ENCODE measurements at regions not wholly inside any gene's neighbourhood (a gene's known extent, or its start where the extent isn't known, plus 50 kb on each side); places are given as distances from the start of the nearest gene placed in this dataset.

DNA sequence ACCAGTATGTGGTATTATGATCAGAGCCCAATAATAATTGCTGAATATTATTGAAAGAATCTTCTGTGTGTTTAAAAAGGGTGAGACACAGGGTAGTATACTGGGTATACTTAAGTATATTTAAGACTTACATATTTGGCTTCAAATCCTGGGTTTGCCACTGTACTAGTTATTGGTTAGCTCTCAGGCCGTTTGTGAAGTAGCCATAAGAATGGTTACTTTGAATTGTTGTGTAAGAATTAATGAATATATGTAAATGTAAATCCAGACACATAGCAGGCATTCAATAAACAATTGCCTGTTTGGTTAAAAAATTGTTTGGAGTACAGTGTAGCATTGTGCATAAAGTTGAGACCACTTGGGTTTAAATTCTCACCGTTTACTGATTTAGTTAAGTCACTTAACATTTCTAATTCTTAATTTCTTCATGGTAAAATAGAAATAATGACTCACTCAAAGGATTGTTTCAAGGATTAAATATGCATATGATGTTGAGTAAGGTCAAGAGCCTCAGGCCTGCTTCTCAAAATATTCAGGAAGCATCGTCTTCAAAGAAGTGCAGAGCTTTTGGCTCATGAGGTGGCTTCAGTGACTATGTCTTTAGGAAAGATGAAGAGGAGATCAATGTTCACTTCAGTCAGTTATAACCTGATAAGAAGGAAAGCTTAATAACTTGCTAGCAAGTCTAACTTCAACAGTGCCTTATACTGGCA lies 207.9 kb upstream of the NT5C1B start:
- H3K27me3 ChIP-seq (ENCODE audit: control insufficient read depth in 2 of 2, insufficient read depth in 1 of 2, low read length in 1 of 2): no peaks in the 10 kb centered on the region
- no peaks in the 10 kb centered on the region for H3K9me3 ChIP-seq (ENCODE audit: control insufficient read depth in 2 of 2, insufficient read depth in 1 of 2, low read length in 1 of 2)
- no peaks in the 10 kb centered on the region for H3K4me1 ChIP-seq (ENCODE audit: control insufficient read depth in 2 of 2, insufficient read depth in 2 of 2, low read length in 2 of 2)
- H3K27ac ChIP-seq (ENCODE audit: low read depth in 1 of 2, low read length in 1 of 2): no peak overlapping the region
- WGBS: 92% methylated on average over 3 of the region's 3 CpGs
- DNase-seq (ENCODE audit: low read depth in 6 of 9, low spot score in 9 of 9): no peak
- H3K36me3 ChIP-seq (ENCODE audit: control insufficient read depth in 2 of 2, insufficient read depth in 2 of 2, low read length in 1 of 2): no peaks in the 10 kb centered on the region
- no peak overlapping the region for H3K4me3 ChIP-seq (ENCODE audit: low read length in 2 of 2)

DNA sequence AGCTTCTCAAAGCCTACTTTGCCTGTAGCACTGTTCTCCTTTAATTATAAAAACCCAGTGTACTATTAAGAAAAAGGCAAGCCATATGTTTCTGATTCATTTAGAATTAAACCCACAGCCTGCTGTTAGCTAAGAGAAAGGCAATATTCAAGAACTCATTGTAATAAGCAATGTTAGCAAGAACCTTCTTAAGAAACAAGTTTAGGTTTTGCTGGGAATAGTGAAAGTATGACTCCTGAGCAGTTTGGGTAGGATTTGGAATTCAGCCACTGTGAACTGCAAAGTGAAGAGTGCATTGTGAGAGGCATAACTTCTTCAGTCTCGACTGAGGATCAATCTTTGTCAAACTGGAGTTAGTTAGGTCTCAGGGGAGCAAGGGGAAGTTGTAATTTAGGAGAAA lies 206.5 kb upstream of the NT5C1B start:
- DNase-seq (ENCODE audit: low read depth in 6 of 9, low spot score in 9 of 9): no peak

DNA sequence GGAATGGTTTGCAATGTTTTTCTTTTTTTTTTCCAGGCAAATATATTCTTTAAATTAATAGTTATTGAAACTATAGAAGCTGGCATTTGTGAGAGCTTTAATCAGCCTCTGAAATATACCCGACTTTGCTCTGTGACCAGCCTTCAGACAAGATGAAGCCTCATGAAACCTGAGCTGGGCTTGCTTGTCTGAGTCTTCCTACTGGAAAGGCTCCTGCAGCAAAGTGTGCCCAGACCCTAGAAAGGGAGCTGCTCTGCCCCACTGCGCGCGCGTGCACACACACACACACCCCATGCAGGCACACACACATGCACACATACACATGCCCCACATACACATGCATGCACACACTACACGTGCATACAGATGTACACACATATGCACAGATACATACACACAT lies 203.3 kb upstream of the NT5C1B start:
- H3K4me1 ChIP-seq (ENCODE audit: control insufficient read depth in 2 of 2, insufficient read depth in 2 of 2, low read length in 2 of 2): no peaks in the 10 kb centered on the region
- no peak overlapping the region for H3K4me3 ChIP-seq (ENCODE audit: low read length in 2 of 2)
- no peaks in the 10 kb centered on the region for H3K9me3 ChIP-seq (ENCODE audit: control insufficient read depth in 2 of 2, insufficient read depth in 1 of 2, low read length in 1 of 2)
- WGBS: 92% methylated on average over 6 of the region's 6 CpGs
- no peaks in the 10 kb centered on the region for H3K36me3 ChIP-seq (ENCODE audit: control insufficient read depth in 2 of 2, insufficient read depth in 2 of 2, low read length in 1 of 2)
- no peak overlapping the region for H3K27ac ChIP-seq (ENCODE audit: low read depth in 1 of 2, low read length in 1 of 2)
- no peak for DNase-seq (ENCODE audit: low read depth in 6 of 9, low spot score in 9 of 9)
- no peaks in the 10 kb centered on the region for H3K27me3 ChIP-seq (ENCODE audit: control insufficient read depth in 2 of 2, insufficient read depth in 1 of 2, low read length in 1 of 2)

More for the DNA sequence above, 206.5 kb upstream of the NT5C1B start:
- Histone ChIP-seq H3K4me1 (ENCODE audit: control insufficient read depth in 2 of 2, insufficient read depth in 2 of 2, low read length in 2 of 2) (no peaks in the 10 kb centered on the region), H3K36me3 (ENCODE audit: control insufficient read depth in 2 of 2, insufficient read depth in 2 of 2, low read length in 1 of 2) (no peaks in the 10 kb centered on the region), H3K27me3 (ENCODE audit: control insufficient read depth in 2 of 2, insufficient read depth in 1 of 2, low read length in 1 of 2) (no peaks in the 10 kb centered on the region), H3K27ac (ENCODE audit: low read depth in 1 of 2, low read length in 1 of 2) (no peak overlapping the region), H3K4me3 (ENCODE audit: low read length in 2 of 2) (no peak overlapping the region), H3K9me3 (ENCODE audit: control insufficient read depth in 2 of 2, insufficient read depth in 1 of 2, low read length in 1 of 2) (no peaks in the 10 kb centered on the region)
- WGBS: 27% methylated on average over 1 of the region's 1 CpG

DNA sequence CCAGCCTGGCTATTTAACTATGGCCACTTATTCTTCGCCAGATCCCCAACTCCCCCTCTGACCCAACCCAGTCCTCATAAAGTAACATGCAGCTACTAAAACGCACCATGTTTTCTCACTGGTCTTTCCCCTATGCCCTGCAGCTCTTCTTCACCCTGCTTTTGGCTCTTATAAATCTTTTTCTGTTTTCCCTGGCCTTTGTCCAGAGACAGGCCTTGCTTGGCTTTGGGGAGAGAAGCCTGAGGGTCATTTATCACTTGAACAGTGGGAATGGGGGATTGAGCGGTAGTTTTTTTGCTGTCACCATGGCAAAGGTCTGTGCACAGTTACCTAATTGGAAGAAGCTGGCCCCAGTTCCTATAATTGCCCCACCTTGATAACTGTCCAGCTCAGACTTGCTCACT lies 202.9 kb upstream of the NT5C1B start:
- Histone ChIP-seq H3K9me3 (ENCODE audit: control insufficient read depth in 2 of 2, insufficient read depth in 1 of 2, low read length in 1 of 2) (no peaks in the 10 kb centered on the region), H3K4me3 (ENCODE audit: low read length in 2 of 2) (no peak overlapping the region), H3K36me3 (ENCODE audit: control insufficient read depth in 2 of 2, insufficient read depth in 2 of 2, low read length in 1 of 2) (no peaks in the 10 kb centered on the region), H3K4me1 (ENCODE audit: control insufficient read depth in 2 of 2, insufficient read depth in 2 of 2, low read length in 2 of 2) (no peaks in the 10 kb centered on the region), H3K27ac (ENCODE audit: low read depth in 1 of 2, low read length in 1 of 2) (no peak overlapping the region), H3K27me3 (ENCODE audit: control insufficient read depth in 2 of 2, insufficient read depth in 1 of 2, low read length in 1 of 2) (no peaks in the 10 kb centered on the region)
- DNase-seq (ENCODE audit: low read depth in 6 of 9, low spot score in 9 of 9): peak in 1 of 9 donors; percentile 1
- 84% methylated on average over 3 of the region's 3 CpGs for WGBS

DNA sequence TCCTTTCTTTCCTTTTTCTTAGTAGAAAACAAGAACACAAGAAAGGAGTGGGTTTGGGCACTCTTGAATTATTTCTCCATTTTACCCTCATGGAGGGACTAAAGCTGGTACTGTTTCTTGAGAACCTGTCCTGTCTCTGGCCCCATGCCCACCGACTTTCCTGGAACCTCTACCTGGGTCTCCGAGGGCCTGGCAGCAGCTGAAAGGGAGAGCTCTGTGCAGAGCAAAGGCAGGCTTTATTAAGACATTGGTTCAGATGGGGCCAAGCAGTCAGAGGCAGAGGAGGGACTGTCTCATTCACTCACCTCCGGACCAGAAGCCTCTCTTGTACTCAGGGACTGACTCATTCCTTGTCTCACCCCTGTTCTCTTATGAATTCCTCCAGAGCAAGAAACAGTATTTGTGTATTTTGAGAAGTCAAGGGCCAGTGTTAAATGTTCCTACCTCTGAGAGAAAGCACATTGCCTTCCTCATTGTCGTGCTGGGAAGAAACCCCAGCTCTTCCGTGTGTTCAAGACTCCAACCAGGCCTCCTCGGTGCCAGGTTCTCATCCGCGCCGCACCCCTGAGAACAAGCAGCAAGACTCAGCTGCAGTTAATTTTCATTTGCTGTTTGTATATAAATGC lies 201.9 kb upstream of the NT5C1B start:
- H3K27ac ChIP-seq (ENCODE audit: low read depth in 1 of 2, low read length in 1 of 2): no peak overlapping the region
- no peak for DNase-seq (ENCODE audit: low read depth in 6 of 9, low spot score in 9 of 9)

DNA sequence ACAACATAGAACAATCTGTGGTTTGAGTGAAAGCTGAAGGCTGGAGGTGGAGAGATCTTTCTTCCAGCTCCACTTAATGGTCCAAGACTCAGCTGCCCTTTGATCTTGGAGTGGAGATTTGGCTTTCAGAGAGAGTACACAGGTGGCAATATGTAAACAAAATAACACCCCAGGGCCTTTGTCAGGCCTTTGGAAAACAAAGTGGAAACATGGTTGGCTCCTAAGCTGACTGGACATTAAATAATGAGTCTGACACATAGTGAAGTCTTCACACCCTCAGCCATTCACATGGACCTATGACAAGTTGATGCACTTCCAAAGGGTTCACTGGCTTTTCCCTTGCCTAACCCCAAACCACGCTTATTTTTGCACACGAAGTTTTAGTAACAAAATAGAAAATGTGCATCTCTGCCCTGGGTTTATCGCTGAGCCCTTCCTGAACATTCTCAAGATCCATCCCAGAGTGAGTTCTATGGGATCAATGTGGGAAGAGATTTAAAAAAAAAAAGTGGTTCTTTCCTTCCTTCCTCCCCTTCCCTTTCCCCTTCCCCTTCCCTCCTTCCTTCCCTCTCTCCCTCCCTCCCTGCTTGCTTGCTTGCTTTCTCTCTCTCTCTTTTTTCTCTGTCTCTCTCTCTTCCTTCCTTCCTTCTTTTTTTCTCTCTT lies 201.3 kb upstream of the NT5C1B start:
- no peak overlapping the region for H3K4me3 ChIP-seq (ENCODE audit: low read length in 2 of 2)
- no peaks in the 10 kb centered on the region for H3K9me3 ChIP-seq (ENCODE audit: control insufficient read depth in 2 of 2, insufficient read depth in 1 of 2, low read length in 1 of 2)
- DNase-seq (ENCODE audit: low read depth in 6 of 9, low spot score in 9 of 9): no peak
- H3K4me1 ChIP-seq (ENCODE audit: control insufficient read depth in 2 of 2, insufficient read depth in 2 of 2, low read length in 2 of 2): no peaks in the 10 kb centered on the region
- H3K27me3 ChIP-seq (ENCODE audit: control insufficient read depth in 2 of 2, insufficient read depth in 1 of 2, low read length in 1 of 2): no peaks in the 10 kb centered on the region
- no peak overlapping the region for H3K27ac ChIP-seq (ENCODE audit: low read depth in 1 of 2, low read length in 1 of 2)
- no peaks in the 10 kb centered on the region for H3K36me3 ChIP-seq (ENCODE audit: control insufficient read depth in 2 of 2, insufficient read depth in 2 of 2, low read length in 1 of 2)
- WGBS: 95% methylated on average over 3 of the region's 3 CpGs

More for the DNA sequence above, 201.9 kb upstream of the NT5C1B start:
- WGBS: 95% methylated on average over 9 of the region's 9 CpGs
- H3K4me1 ChIP-seq (ENCODE audit: control insufficient read depth in 2 of 2, insufficient read depth in 2 of 2, low read length in 2 of 2): no peaks in the 10 kb centered on the region
- no peaks in the 10 kb centered on the region for H3K36me3 ChIP-seq (ENCODE audit: control insufficient read depth in 2 of 2, insufficient read depth in 2 of 2, low read length in 1 of 2)
- no peaks in the 10 kb centered on the region for H3K27me3 ChIP-seq (ENCODE audit: control insufficient read depth in 2 of 2, insufficient read depth in 1 of 2, low read length in 1 of 2)
- no peaks in the 10 kb centered on the region for H3K9me3 ChIP-seq (ENCODE audit: control insufficient read depth in 2 of 2, insufficient read depth in 1 of 2, low read length in 1 of 2)
- no peak overlapping the region for H3K4me3 ChIP-seq (ENCODE audit: low read length in 2 of 2)

DNA sequence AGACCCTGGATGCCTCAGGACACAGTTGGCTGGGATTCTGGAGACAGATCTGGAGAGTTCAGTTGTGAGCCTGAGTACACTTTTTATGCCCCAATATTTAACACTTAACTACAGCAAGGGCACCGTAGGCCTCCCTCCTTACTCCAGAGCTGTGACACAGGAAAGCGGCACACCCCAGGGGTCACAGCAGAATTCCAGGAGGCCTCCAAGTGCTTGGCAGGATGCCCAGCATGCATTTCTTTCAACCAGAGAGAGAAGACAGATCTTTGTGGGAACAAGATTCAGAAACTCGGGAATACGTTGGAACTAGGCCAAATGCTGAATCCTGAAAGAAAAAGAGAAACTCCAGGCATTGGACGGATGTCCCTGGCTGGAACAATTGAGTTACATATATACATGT lies 199.2 kb upstream of the NT5C1B start:
- WGBS: 95% methylated on average over 5 of the region's 5 CpGs
- H3K36me3 ChIP-seq (ENCODE audit: control insufficient read depth in 2 of 2, insufficient read depth in 2 of 2, low read length in 1 of 2): no peaks in the 10 kb centered on the region
- no peaks in the 10 kb centered on the region for H3K27me3 ChIP-seq (ENCODE audit: control insufficient read depth in 2 of 2, insufficient read depth in 1 of 2, low read length in 1 of 2)
- DNase-seq (ENCODE audit: low read depth in 6 of 9, low spot score in 9 of 9): no peak
- H3K4me1 ChIP-seq (ENCODE audit: control insufficient read depth in 2 of 2, insufficient read depth in 2 of 2, low read length in 2 of 2): no peaks in the 10 kb centered on the region
- H3K4me3 ChIP-seq (ENCODE audit: low read length in 2 of 2): no peak overlapping the region
- H3K27ac ChIP-seq (ENCODE audit: low read depth in 1 of 2, low read length in 1 of 2): no peak overlapping the region
- H3K9me3 ChIP-seq (ENCODE audit: control insufficient read depth in 2 of 2, insufficient read depth in 1 of 2, low read length in 1 of 2): no peaks in the 10 kb centered on the region

DNA sequence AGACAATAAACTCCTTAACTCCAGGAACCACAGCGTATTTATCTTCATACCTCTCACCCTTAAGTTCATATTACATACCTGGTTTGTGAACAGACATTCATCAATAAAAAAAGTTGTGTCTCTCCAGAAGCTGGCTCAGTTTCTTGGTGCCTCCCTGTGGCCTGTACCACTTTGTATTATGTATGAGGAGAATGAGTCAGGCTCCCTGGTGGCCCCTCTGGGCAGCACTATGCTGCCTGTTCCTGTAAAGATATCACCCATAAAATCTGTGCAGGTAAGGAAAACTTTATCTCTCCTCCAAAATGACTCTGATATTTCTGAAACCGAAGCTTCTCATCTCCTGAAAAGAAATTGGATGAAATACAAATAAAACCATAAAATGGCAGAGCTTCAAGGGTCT lies 198.4 kb upstream of the NT5C1B start:
- 73% methylated on average over 2 of the region's 2 CpGs for WGBS
- H3K4me3 ChIP-seq (ENCODE audit: low read length in 2 of 2): no peak overlapping the region

DNA sequence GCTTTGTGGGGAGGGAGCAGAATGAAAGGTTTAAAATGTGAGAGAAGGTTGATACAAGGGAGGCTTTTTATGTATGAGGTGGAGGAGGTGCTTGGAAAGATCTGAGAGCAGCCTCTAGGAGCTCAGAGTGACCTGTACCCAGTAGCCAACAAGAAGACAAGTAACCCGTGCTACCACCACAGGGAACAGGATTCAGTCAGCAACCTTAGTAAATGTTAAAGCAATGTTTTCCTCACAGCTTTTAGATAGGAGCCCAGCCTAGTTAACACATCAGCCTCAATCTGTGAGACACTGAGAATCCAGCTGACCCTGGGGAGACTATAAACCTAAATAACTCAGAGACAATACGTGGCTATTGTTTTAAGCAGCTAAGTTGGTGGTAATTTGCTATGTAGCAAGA lies 194.9 kb upstream of the NT5C1B start:
- no peak for DNase-seq (ENCODE audit: low read depth in 6 of 9, low spot score in 9 of 9)
- Histone ChIP-seq H3K9me3 (ENCODE audit: control insufficient read depth in 2 of 2, insufficient read depth in 1 of 2, low read length in 1 of 2) (no peaks in the 10 kb centered on the region), H3K4me1 (ENCODE audit: control insufficient read depth in 2 of 2, insufficient read depth in 2 of 2, low read length in 2 of 2) (no peaks in the 10 kb centered on the region), H3K27ac (ENCODE audit: low read depth in 1 of 2, low read length in 1 of 2) (no peak overlapping the region), H3K27me3 (ENCODE audit: control insufficient read depth in 2 of 2, insufficient read depth in 1 of 2, low read length in 1 of 2) (no peaks in the 10 kb centered on the region), H3K36me3 (ENCODE audit: control insufficient read depth in 2 of 2, insufficient read depth in 2 of 2, low read length in 1 of 2) (no peaks in the 10 kb centered on the region), H3K4me3 (ENCODE audit: low read length in 2 of 2) (no peak overlapping the region)
- WGBS: 88% methylated on average over 2 of the region's 2 CpGs

More for the DNA sequence above, 198.4 kb upstream of the NT5C1B start:
- H3K27me3 ChIP-seq (ENCODE audit: control insufficient read depth in 2 of 2, insufficient read depth in 1 of 2, low read length in 1 of 2): no peaks in the 10 kb centered on the region
- no peak overlapping the region for H3K27ac ChIP-seq (ENCODE audit: low read depth in 1 of 2, low read length in 1 of 2)
- no peaks in the 10 kb centered on the region for H3K9me3 ChIP-seq (ENCODE audit: control insufficient read depth in 2 of 2, insufficient read depth in 1 of 2, low read length in 1 of 2)
- DNase-seq (ENCODE audit: low read depth in 6 of 9, low spot score in 9 of 9): no peak
- no peaks in the 10 kb centered on the region for H3K36me3 ChIP-seq (ENCODE audit: control insufficient read depth in 2 of 2, insufficient read depth in 2 of 2, low read length in 1 of 2)
- H3K4me1 ChIP-seq (ENCODE audit: control insufficient read depth in 2 of 2, insufficient read depth in 2 of 2, low read length in 2 of 2): no peaks in the 10 kb centered on the region
